Suprapubic skin (tissue), 4 donors: ENCODE measurements at regions not wholly inside any gene's neighbourhood (a gene's known extent, or its start where the extent isn't known, plus 50 kb on each side); places are given as distances from the start of the nearest gene placed in this dataset.

Experiments used
- DNase-seq, 2 donors: peaks; one replicate each; pipeline ENCODE4 v3.0.0-alpha.2; 2019; ENCODE audit warnings: low spot score in 2 of 2
- H3K27ac ChIP-seq: fragments of 200-600 bp; sonication (generic); one replicate; pipeline ENCODE4 v1.5.1; 2019
- H3K27me3 ChIP-seq: fragments of 200-600 bp; sonication (generic); one replicate; pipeline ENCODE4 v1.5.1; 2019
- H3K36me3 ChIP-seq: fragments of 200-600 bp; sonication (generic); one replicate; pipeline ENCODE4 v1.5.1; 2019
- H3K4me1 ChIP-seq: fragments of 200-600 bp; sonication (generic); one replicate; pipeline ENCODE4 v1.5.1; 2019
- H3K4me3 ChIP-seq: fragments of 200-600 bp; sonication (generic); one replicate; pipeline ENCODE4 v1.5.1; 2019; ENCODE audit warnings: mild to moderate bottlenecking
- H3K9me3 ChIP-seq: fragments of 200-600 bp; sonication (generic); one replicate; pipeline ENCODE4 v1.5.1; 2019
- CTCF ChIP-seq, 2 donors: fragments of 200-600 bp in 1 of 2; fragments of 450-650 bp in 1 of 2; sonication (generic) in 1 of 2; IDR thresholded peaks; one replicate each; pipeline ENCODE4 v1.5.1; 2016 to 2019; ENCODE audit warnings: antibody characterized with exemption in 2 of 2, mild to moderate bottlenecking in 1 of 2, moderate library complexity in 1 of 2
- EP300 ChIP-seq: sonication (generic); formaldehyde crosslinking; IDR thresholded peaks from one replicate; pipeline ENCODE4 v1.6.1; 2017; ENCODE audit warnings: antibody characterized with exemption
- POLR2A ChIP-seq, 2 donors: fragments of 450-650 bp; IDR thresholded peaks; one replicate each; pipeline ENCODE4 v1.6.1; 2017; ENCODE audit warnings: antibody characterized with exemption in 2 of 2, mild to moderate bottlenecking in 2 of 2, moderate library complexity in 2 of 2
- POLR2AphosphoS5 ChIP-seq, 3 donors: sonication (generic); formaldehyde crosslinking; IDR thresholded peaks; one replicate each; pipeline ENCODE4 v1.6.1; 2017; ENCODE audit warnings: antibody characterized with exemption in 3 of 3
- WGBS: methylation state at CpG from one replicate; pipeline ENCODE4 v1.1.5; 2018; 5-methylcytosine and 5-hydroxymethylcytosine counted together

DNA sequence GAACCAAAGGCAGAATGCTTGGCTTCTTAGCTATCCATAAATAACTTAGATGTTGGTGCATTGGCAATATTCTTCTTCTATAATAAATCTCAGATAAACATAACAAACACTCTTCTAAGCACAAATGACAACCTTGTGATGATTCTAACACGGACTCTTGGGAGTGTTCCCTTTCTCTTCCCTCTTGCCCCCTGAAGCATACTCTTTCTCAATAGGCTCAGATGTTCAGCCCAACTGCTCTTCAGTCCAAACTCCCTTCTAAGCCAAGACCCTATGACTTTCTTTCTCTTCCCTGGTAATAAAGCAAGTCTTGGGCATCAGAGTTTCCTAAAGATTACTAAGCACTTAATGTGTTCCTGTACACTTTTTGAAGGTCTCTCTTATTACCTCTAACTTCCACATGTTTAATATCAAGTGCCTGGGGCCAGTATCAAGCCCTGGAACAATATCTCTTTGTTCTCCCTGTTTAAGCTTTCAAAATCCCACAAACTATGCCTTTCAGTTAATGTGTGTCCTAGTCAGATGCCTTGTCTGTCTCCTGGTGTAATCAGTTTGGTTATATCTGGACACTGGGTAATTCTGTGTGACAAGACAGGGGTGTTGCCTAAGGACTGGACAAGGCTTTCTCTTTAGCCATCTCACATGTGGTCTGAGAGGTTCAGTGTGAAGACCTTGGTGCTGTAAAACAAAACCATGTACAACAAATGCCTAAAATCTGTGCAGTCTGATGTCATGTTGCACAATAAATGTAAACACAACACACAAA, 92.9 kb upstream of the IVNS1ABP start:
- 32% methylated on average over 1 of the region's 1 CpG for WGBS
- H3K4me3 ChIP-seq = no peak overlapping the region
- H3K27me3 ChIP-seq = no peaks in the 10 kb centered on the region
- peak overlapping the region; percentile 68 for H3K27ac ChIP-seq
- peaks cover 38% of the 10 kb centered on the region for H3K4me1 ChIP-seq
- H3K36me3 ChIP-seq = no peaks in the 10 kb centered on the region
- no peak for DNase-seq
- TF ChIP-seq CTCF (IDR thresholded peaks at IDR 0.05) = no peak
- no peak for TF ChIP-seq EP300
- H3K9me3 ChIP-seq = no peaks in the 10 kb centered on the region

DNA sequence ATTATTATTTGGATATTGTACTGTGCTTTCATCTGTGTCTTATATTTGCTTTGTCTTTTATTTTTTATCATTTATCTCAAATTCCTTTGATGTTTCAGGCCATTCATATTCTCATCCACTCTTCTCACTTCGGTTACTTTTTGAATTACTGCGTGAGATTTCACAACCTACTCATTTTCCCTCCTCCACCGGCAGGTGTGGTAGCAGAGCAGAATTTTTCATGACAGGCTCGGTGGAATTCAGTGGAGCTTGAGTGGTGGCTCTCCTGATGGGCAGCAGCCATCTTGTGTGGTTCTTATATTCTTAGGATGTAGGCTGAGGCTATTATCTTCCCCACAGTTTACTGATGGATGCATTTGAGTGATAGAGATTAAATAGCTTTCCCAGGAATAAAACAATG, 92.3 kb upstream of the IVNS1ABP start:
- Histone ChIP-seq H3K4me3 (no peak overlapping the region), H3K27ac (peak overlapping the region; percentile 68), H3K27me3 (no peaks in the 10 kb centered on the region), H3K9me3 (no peaks in the 10 kb centered on the region), H3K36me3 (no peaks in the 10 kb centered on the region), H3K4me1 (peaks cover 43% of the 10 kb centered on the region)
- TF ChIP-seq EP300 (no peak), CTCF (IDR thresholded peaks at IDR 0.05) (no peak), POLR2AphosphoS5 (IDR thresholded peaks at IDR 0.05) (no peak), POLR2A (IDR thresholded peaks at IDR 0.05) (no peak)
- no peak for DNase-seq
- 62% methylated on average over 4 of the region's 4 CpGs for WGBS

GRCh38 chr1:185408700-185409270, 91.7 kb upstream of the IVNS1ABP start:
- TF ChIP-seq POLR2A (IDR thresholded peaks at IDR 0.05) = no peak
- TF ChIP-seq CTCF (IDR thresholded peaks at IDR 0.05) = no peak
- TF ChIP-seq EP300 = no peak
- no peak for TF ChIP-seq POLR2AphosphoS5 (IDR thresholded peaks at IDR 0.05)
- 56% methylated on average over 5 of the region's 5 CpGs for WGBS
- Histone ChIP-seq H3K36me3 (no peaks in the 10 kb centered on the region), H3K9me3 (no peaks in the 10 kb centered on the region), H3K27ac (peak overlapping the region; percentile 68), H3K27me3 (no peaks in the 10 kb centered on the region), H3K4me1 (peaks cover 45% of the 10 kb centered on the region), H3K4me3 (no peak overlapping the region)
- DNase-seq = no peak

DNA sequence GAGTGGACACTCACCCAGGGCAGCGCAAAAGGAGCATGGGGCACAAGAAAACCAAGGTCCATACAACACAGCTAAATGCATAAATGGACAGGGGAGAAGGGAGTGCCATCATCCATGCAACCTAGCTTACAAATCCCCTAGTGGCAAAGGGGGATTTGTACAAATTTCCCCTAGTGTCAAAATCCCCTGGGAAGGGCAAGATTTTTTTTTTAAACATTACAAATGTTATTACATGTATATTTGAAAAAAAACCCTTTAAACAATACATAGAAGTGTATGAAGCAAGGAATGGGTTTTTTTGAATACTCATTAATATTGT, 89.6 kb upstream of the IVNS1ABP start:
- H3K27ac ChIP-seq = no peak overlapping the region
- no peak for DNase-seq
- no peak for TF ChIP-seq EP300
- TF ChIP-seq CTCF (IDR thresholded peaks at IDR 0.05) = no peak
- TF ChIP-seq POLR2AphosphoS5 (IDR thresholded peaks at IDR 0.05) = no peak
- TF ChIP-seq POLR2A (IDR thresholded peaks at IDR 0.05) = no peak
- H3K27me3 ChIP-seq = no peaks in the 10 kb centered on the region
- no peak overlapping the region for H3K4me3 ChIP-seq
- H3K9me3 ChIP-seq = no peaks in the 10 kb centered on the region
- WGBS = 100% methylated on average over 1 of the region's 1 CpG
- no peaks in the 10 kb centered on the region for H3K36me3 ChIP-seq
- peaks cover 33% of the 10 kb centered on the region for H3K4me1 ChIP-seq

DNA sequence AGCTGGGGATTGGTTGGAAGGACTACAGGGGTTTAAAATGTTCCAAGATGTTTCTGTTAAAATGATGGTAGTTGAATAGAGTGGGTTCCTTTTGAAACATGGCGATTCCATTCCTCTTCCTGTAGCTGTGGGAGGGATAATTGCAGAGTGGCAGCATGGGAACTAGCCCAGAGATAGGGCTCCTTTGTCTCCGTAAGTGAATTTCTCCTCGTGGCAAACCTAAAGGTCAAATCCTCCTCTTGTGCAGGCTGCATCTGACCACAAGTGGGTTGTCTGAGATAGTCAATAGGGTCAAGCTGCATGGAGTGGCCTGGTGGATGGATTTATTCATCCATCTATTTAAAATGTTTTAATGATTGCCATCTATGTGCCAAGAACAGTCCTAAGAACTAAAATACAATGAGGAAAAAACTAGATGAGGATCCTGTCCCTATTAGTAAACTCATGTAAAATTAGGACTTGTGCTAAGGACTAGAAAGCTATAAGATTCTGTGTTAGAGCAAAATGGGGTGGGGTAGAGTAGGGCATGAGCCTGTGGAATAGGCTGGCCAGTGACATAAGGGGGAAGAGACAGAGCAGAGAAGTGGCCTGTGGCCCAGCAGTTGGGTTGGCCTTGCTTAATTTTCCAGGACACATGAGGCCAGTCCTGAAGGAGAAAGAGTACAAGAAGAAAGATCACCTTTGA, 89.1 kb upstream of the IVNS1ABP start:
- H3K27me3 ChIP-seq = no peaks in the 10 kb centered on the region
- H3K4me3 ChIP-seq = no peak overlapping the region
- H3K36me3 ChIP-seq = no peaks in the 10 kb centered on the region
- no peak for DNase-seq
- H3K27ac ChIP-seq = no peak overlapping the region
- WGBS = 82% methylated on average over 3 of the region's 3 CpGs
- TF ChIP-seq POLR2AphosphoS5 (IDR thresholded peaks at IDR 0.05) (no peak), POLR2A (IDR thresholded peaks at IDR 0.05) (no peak), EP300 (no peak)
- no peaks in the 10 kb centered on the region for H3K9me3 ChIP-seq
- peaks cover 33% of the 10 kb centered on the region for H3K4me1 ChIP-seq
